ENCODE measurements at regions not wholly inside any gene's neighbourhood (a gene's known extent, or its start where the extent isn't known, plus 50 kb on each side); places are given as distances from the start of the nearest gene placed in this dataset.
"Not testable (repeated sequence)": the region's sequence is repeated elsewhere in the genome, so short reads cannot be mapped to it uniquely, and the experiment has no call there.

DNA sequence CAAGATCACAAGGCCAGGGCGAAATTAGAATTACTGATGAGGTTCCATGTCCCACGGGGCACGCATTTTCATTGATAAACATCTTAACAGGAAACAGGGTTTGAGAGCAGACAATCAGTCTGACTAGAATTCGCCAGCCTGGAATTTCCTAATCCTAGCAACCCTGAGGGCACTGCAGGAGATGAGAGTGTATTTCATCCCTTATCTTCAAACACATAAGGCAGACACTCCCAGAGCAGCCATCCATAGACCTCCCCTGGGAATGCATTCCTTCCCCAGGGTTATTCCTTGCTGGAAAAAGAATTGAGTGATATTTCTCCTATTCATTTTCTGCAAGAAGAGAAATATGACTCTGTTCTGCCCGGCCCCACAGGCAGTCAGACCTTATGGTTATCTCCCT, 821.7 kb downstream of the MAT2B start:
- TF ChIP-seq, protein P1, sequence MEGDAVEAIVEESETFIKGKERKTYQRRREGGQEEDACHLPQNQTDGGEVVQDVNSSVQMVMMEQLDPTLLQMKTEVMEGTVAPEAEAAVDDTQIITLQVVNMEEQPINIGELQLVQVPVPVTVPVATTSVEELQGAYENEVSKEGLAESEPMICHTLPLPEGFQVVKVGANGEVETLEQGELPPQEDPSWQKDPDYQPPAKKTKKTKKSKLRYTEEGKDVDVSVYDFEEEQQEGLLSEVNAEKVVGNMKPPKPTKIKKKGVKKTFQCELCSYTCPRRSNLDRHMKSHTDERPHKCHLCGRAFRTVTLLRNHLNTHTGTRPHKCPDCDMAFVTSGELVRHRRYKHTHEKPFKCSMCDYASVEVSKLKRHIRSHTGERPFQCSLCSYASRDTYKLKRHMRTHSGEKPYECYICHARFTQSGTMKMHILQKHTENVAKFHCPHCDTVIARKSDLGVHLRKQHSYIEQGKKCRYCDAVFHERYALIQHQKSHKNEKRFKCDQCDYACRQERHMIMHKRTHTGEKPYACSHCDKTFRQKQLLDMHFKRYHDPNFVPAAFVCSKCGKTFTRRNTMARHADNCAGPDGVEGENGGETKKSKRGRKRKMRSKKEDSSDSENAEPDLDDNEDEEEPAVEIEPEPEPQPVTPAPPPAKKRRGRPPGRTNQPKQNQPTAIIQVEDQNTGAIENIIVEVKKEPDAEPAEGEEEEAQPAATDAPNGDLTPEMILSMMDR (optimal IDR thresholded peaks at IDR 0.05 in 1 of 3, IDR thresholded peaks at IDR 0.05 in 1 of 3, conservative IDR thresholded peaks at IDR 0.05 in 1 of 3; ENCODE audit: extremely low read depth in 1 of 3, insufficient read depth in 2 of 3, low read length in 3 of 3): not testable (repeated sequence)
- not testable (repeated sequence) for TF ChIP-seq EZH2 (IDR thresholded peaks at IDR 0.05; ENCODE audit: low read length)

Measured in keratinocyte (primary cell).